Activated CD8-positive, alpha-beta T cell treated with anti-CD3 and anti-CD28 coated beads for 36 hours (primary cell): ENCODE measurements at regions not wholly inside any gene's neighbourhood (a gene's known extent, or its start where the extent isn't known, plus 50 kb on each side); places are given as distances from the start of the nearest gene placed in this dataset.

Experiments
- ATAC-seq: fragments of 200-7000 bp; cut with Tn5 transposase; one replicate; pipeline ENCODE4 v1.10.0; 2021; ENCODE audit warnings: mild to moderate bottlenecking, moderate library complexity
- CTCF ChIA-PET: fragments of 350-600 bp; sonication (Branson Sonifier 250); formaldehyde crosslinking; loops from one replicate; lab custom pipeline; 2021; ENCODE audit warnings: antibody characterized with exemption; lab: Charles Lee
- POLR2A ChIA-PET: fragments of 350-600 bp; sonication (Branson Sonifier 250); formaldehyde crosslinking; loops from one replicate; lab custom pipeline; 2021; ENCODE audit warnings: antibody characterized with exemption; lab: Charles Lee
- DNase-seq: peaks from one replicate; pipeline ENCODE4 v3.0.0-alpha.2; 2020
- H3K27ac Mint-ChIP-seq: one replicate; pipeline ENCODE4 v1.8.0; 2021; ENCODE audit warnings: mild to moderate bottlenecking, mixed read lengths
- H3K27me3 Mint-ChIP-seq: one replicate; pipeline ENCODE4 v1.8.0; 2021; ENCODE audit warnings: mixed read lengths
- H3K36me3 Mint-ChIP-seq: one replicate; pipeline ENCODE4 v1.8.0; 2021; ENCODE audit warnings: low read depth, mixed read lengths
- H3K4me1 Mint-ChIP-seq: one replicate; pipeline ENCODE4 v1.8.0; 2021; ENCODE audit warnings: low read depth, mixed read lengths
- H3K4me3 Mint-ChIP-seq: one replicate; pipeline ENCODE4 v1.8.0; 2021; ENCODE audit warnings: mild to moderate bottlenecking, moderate library complexity, mixed read lengths
- H3K9me3 Mint-ChIP-seq: one replicate; pipeline ENCODE4 v1.8.0; 2021; ENCODE audit warnings: mixed read lengths
- CTCF ChIP-seq: fragments of 200-600 bp; IDR thresholded peaks from one replicate; pipeline ENCODE4 v1.8.0; 2022; ENCODE audit warnings: antibody characterized with exemption, mild to moderate bottlenecking
- intact Hi-C: fragments of 100-400 bp; cut with micrococcal nuclease; formaldehyde crosslinking; loops from one replicate; pipeline ENCODE4 v1.10.0; 2022

DNA sequence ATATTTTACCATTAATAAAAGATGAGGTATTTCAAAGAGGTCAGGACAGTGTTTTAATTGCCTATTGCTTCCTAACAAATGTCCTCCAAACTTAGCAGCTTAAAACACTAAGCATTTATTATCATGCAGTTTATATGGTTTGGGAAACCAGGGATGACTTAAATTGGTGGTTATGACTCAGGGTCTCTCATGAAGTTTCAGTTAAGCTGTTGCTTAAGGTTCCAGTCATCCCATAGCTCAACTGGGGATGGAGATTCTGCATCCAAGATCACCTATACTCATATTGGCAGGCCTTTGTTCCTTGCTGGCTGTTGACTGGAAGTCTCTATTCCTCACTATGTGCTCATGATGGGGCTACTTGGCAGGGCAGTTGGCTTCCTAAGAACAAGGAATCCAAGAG lies 1329.9 kb upstream of the GOT2 start:
- ChIA-PET POLR2A (no interaction called here), CTCF (no interaction called here)
- Mint-ChIP-seq H3K4me1 (no peaks in the 10 kb centered on the region), H3K27me3 (no peaks in the 10 kb centered on the region), H3K36me3 (no peaks in the 10 kb centered on the region), H3K9me3 (peaks cover 6% of the 10 kb centered on the region), H3K27ac (no peak overlapping the region), H3K4me3 (no peak overlapping the region)
- no peak for DNase-seq
- TF ChIP-seq CTCF, result no peak
- ATAC-seq, result no peak
- intact Hi-C loops, result no loop called here

- no peak for DNase-seq
- H3K36me3 Mint-ChIP-seq, result no peaks in the 10 kb centered on the region
- no peak overlapping the region for H3K27ac Mint-ChIP-seq
- H3K4me3 Mint-ChIP-seq, result no peak overlapping the region
- no peak for ATAC-seq
- POLR2A ChIA-PET, result no interaction called here
- no peaks in the 10 kb centered on the region for H3K27me3 Mint-ChIP-seq
- intact Hi-C loops, result no loop called here
- H3K9me3 Mint-ChIP-seq, result peaks cover 6% of the 10 kb centered on the region
- H3K4me1 Mint-ChIP-seq, result no peaks in the 10 kb centered on the region
- CTCF ChIA-PET, result no interaction called here
- TF ChIP-seq CTCF, result no peak
Observed at GRCh38 chr16:60061396-60061795, 1327.3 kb upstream of the GOT2 start.

- no peaks in the 10 kb centered on the region for H3K27me3 Mint-ChIP-seq
- no peak for TF ChIP-seq CTCF
- H3K36me3 Mint-ChIP-seq, result no peaks in the 10 kb centered on the region
- no peak overlapping the region for H3K27ac Mint-ChIP-seq
- no peak overlapping the region for H3K4me3 Mint-ChIP-seq
- no peaks in the 10 kb centered on the region for H3K4me1 Mint-ChIP-seq
- ATAC-seq, result no peak
- DNase-seq, result no peak
- ChIA-PET CTCF (no interaction called here), POLR2A (no interaction called here)
- H3K9me3 Mint-ChIP-seq, result peaks cover 8% of the 10 kb centered on the region
- intact Hi-C loops, result no loop called here
Observed at GRCh38 chr16:60060731-60061130, 1326.6 kb upstream of the GOT2 start.

DNA sequence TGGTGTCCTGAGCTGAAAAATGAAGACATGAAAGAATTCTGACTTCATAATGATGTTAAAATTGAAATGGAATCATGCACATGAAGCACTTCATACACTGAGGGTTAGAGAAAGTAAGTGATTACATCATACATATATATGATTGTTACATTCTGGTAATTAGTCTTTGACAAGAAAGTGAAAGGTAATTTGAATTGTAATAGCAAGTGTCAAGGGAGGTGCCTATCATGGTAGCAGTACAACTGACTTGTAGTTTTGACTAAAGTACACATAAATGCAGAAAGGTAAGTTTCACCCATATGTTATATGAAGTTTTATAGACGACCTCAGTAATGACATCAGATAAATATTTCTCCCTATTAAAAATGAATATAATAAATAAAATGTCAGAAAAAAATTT lies 1325.0 kb upstream of the GOT2 start:
- ATAC-seq (no peak), DNase-seq (no peak)
- Mint-ChIP-seq H3K4me3 (no peak overlapping the region), H3K27me3 (no peaks in the 10 kb centered on the region), H3K36me3 (no peaks in the 10 kb centered on the region), H3K4me1 (no peaks in the 10 kb centered on the region), H3K9me3 (peaks cover 8% of the 10 kb centered on the region), H3K27ac (no peak overlapping the region)
- POLR2A ChIA-PET, result no interaction called here
- TF ChIP-seq CTCF, result no peak
- intact Hi-C loops, result no loop called here
- CTCF ChIA-PET, result no interaction called here

DNA sequence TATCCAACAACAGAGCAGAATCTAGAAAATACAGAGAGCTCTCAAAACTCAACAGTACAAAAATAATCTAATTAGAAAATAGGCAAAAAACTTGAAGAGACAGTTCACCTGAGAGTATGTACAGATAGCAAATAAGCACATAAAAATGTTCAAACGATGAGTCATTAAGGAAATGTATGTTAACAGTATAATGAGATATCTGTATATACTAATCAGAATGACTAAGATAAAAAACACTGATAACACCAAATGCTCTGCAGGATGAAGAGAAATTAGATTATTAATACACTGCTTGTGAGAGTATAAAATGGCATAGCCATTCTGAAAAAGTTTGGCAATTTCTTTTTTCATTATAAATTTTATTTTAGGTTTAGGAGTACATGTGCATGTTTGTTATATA lies 1307.6 kb upstream of the GOT2 start:
- no peak for TF ChIP-seq CTCF
- no peaks in the 10 kb centered on the region for H3K27me3 Mint-ChIP-seq
- intact Hi-C loops, result no loop called here
- no peak for DNase-seq
- H3K36me3 Mint-ChIP-seq, result no peaks in the 10 kb centered on the region
- ChIA-PET CTCF (no interaction called here), POLR2A (no interaction called here)
- ATAC-seq, result no peak
- H3K4me1 Mint-ChIP-seq, result no peaks in the 10 kb centered on the region
- peaks cover 10% of the 10 kb centered on the region for H3K9me3 Mint-ChIP-seq
- H3K27ac Mint-ChIP-seq, result no peak overlapping the region
- no peak overlapping the region for H3K4me3 Mint-ChIP-seq
